ENCODE measurements at regions not wholly inside any gene's neighbourhood (a gene's known extent, or its start where the extent isn't known, plus 50 kb on each side); places are given as distances from the start of the nearest gene placed in this dataset.

DNA sequence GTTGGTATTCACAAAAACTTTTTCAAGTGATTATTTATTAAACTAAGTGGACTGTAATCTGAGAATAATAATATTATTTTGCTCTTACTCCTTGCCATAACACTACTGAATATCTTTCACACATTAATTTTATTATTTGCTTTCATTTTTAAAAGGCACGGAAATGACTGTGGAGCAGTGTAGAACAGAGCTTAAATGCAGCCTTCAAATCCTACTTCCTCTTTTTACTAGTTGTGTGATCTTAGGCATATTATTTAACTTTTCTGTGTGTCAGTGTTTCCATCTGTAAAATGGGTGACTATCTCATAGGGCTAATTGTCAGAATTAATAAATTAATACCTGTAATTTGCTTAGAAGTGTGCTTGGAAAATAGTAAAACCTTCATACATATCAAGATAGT, 55.5 kb upstream of the SLC8A1 start:
- no peak for DNase-seq

GRCh38 chr2:40510304-40510703, 58.4 kb upstream of the SLC8A1 start:
- DNase-seq = no peak

DNA sequence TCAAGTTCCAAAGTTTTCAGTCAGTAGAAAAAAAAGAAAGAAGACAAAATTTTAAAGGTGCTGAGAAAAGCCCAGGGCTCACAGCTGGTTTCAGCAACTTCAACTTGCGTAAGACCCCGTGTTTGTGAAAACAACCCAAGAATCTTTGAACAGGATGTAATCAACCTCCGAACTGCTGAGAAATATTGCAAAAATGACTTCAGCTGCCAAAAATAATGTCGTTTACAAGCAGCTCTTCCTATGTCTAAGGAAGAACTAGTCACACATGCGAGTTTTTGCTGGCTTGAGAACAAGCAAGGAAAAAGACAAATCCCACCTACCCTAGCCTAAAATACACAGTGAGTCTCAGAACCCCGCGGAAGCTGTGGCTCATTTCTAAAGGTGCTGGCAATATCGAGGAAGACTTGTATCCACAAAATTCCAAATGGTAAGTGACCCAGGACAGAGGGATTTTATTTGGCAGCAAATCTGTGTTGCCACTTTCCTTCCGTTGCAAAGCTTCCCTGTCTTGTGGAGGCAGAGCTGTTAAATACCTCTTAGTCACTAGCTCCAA, 59.8 kb upstream of the SLC8A1 start:
- no peak for DNase-seq

DNA sequence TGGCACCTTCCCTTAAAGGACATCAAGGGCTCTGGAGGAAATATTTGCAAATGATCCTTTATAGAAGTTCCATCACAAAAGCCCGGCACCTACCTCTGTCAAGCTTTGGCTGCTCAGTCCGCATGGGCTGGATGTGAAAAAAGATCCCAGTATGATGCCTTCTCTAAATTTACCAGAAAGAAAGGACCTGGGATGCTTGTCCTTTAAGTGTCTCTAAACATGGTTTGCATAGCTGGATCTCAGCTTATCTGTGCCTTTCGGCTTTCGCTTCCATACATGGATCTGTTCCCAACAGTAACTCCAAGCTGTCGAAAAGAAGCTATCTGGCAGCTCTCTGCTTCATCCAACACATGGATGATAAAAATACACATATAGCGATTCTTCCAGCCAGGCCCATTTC, 60.4 kb upstream of the SLC8A1 start:
- DNase-seq = no peak

- no peak for DNase-seq
Measured at GRCh38 chr2:40513201-40513600, 61.3 kb upstream of the SLC8A1 start.

DNA sequence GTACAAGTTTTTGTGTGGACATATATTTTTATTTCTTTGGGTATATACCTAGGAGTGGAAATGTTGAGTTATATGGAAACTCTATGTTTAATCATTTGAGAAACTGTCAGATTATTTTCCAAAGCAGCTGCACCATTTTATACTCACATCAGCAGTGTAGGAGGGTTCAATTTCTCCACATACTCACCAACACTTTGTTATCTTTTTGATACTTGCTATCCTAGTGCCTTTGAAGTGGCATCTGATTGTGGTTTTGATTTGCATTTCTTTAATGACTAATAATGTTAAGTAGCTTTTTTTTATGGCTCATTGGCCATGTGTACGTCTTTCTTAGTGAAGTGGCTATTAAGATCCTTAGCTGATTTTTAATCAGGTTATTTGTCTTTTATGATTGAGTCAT, 64.7 kb upstream of the SLC8A1 start:
- no peak for DNase-seq

GRCh38 chr2:40528564-40528963, 76.7 kb upstream of the SLC8A1 start:
- no peak for DNase-seq

GRCh38 chr2:40531359-40531758, 79.5 kb upstream of the SLC8A1 start:
- no peak for DNase-seq

GRCh38 chr2:40534528-40534927, 82.6 kb upstream of the SLC8A1 start:
- DNase-seq = no peak

DNA sequence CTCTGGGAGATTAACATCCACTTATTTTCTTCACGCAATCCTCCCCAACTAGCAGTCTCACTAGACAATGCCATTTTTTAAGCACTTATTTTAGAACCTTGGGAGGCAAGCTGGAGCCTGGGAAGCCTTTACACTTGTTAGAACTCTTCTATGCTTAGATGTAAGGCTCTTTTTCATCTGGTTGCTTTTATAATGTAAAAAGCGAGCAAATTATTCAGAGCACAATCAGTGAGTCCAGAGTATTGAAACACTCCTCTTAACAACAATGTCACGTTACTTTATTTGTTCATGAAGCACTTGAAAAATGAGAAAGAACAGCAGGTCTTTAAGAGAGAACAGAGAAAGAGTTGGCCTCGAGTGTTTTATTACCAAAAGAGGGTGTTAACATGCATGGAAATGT, 84.1 kb upstream of the SLC8A1 start:
- DNase-seq = no peak

- no peak for DNase-seq
Measured at GRCh38 chr2:40540026-40540425, 88.1 kb upstream of the SLC8A1 start.

DNA sequence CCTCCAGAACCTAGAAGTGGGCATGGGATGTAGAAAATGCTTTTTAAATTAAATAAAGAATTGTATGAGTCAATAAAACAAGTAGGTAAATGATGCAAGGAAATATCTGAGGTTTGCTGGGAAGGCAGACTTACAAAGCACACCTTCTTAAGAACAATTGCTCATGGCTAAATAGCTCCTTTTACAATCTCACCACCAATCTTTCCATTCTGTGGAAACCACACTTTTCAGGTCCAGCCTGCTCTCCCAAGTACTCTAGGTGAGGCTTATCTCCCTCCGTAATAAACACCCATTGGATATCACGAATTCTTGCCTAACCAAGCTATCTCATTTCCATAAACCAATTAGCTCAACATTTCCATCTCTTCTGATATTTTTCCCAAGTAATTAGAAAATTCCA, 91.5 kb upstream of the SLC8A1 start:
- no peak for DNase-seq

DNA sequence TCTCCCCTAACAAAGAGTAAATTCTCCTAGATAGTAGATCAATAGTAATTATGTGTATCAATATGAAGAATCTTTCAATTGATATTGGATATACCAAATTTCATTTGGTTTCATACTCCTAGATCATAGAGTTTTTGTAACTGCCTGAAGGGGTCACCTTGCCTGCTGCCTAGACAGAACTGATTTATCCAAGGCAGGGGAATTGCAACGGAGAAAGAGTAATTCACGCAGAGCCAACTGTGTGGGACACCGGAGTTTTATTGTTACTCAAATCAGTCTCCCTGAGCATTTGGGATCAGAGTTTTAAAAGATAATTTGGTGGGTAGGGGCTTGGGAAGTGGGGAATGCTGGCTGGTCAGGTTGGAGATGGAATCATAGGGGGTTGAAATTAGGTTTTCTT, 92.2 kb upstream of the SLC8A1 start:
- DNase-seq = no peak

GRCh38 chr2:40545645-40546044, 93.8 kb upstream of the SLC8A1 start:
- no peak for DNase-seq

DNA sequence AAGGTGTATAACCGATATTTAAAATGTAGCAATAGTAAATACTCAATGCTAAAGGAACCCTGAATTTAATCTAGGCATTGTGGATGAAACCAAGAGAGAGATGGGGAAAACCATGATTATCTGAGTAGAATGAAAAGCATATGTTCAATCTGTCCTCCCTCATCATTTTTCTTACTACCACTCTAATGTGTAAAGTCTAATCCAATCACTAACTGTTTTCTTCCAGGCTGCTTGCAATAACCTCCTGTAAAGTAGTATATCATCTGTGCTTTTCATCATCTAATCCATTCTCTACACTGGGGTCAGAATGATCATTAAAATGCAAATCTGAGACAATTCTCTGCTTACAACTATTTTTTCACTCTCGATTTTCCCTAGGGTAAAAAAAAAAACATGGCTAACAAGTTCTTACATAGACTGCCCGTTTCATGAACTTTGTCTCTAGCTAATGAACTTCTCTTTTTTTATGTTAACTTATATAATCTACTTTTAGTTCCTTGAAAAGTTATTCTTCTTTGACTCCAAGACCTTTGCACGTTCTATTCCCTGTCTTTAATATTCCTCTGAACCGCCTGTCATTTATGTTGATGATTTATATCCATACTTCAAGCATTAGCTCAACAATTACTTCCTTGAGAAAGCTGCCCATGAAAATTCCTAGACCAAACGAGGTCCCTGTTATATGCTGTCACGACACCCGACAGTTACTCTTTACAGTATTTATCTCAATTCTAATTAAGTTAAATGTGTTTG, 94.7 kb upstream of the SLC8A1 start:
- DNase-seq = no peak

DNA sequence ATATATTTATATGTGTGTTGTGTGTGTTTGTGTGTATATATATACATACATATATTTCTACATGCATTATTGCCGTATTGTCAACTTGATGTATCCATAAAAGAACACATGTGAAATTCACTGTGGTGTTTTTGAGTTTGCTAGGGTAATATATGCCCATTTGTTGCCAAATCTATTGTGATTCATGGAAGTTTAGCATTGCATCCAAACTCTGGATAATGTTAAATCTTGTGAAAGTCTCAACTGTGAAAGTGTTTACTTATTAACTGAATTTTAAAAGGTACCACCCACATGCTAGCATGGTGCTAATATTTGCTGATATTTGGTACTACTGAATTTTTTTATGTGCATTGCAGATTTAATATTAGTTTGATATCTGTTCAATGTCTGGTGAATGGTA, 96.6 kb upstream of the SLC8A1 start:
- DNase-seq = no peak

GRCh38 chr2:40550085-40550484, 98.2 kb upstream of the SLC8A1 start:
- no peak for DNase-seq

GRCh38 chr2:40551081-40551480, 99.2 kb upstream of the SLC8A1 start:
- DNase-seq = no peak

DNA sequence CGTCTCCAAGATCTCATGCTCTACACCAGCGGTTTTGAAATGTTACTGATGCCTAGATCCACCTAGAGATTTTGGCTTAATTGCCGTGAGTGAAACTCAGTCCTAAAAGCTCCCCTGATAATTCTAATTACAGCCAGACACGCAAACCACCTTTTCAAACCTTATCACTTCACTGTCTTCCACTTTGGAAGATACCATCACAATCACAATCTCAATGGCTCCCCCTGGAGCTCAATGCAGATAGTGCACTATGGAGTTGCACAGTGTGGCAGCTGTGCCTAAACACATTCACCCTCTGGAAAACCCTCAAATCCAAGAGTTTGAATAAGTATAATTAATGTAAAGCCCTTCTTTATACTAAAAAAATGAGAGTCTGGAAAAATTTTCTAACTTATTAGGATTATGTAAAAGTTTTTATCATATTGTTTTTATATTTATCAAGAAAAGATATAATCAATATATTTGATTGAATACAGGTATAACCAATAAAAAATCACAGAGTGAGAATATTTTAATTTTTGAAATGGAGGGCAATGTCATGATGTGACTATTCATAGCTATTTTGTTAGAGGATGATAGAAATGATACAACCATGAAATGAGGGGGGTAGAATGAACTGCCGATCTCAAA, 102.9 kb upstream of the SLC8A1 start:
- no peak for DNase-seq

DNA sequence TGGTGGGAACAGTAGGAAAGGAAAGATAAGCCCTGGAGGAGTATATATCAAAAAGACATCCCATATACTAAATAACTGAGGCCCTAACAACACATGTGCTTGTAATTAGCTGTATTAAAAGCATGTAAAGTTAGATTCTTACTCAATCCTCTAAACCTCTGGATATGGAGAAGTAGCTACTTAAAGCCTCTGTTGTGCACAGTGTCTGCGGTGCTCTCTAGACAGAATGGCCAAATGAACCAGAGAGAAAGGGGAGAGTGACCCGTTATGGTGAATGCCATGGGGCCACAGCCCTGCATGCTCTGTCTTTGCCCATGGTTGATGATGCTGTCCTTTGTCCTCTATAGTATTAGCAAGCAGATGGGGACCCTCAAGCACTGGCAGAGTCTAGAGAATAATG, 104.4 kb upstream of the SLC8A1 start:
- DNase-seq = no peak

GRCh38 chr2:40556739-40557138, 104.8 kb upstream of the SLC8A1 start:
- no peak for DNase-seq

- no peak for DNase-seq
Measured at GRCh38 chr2:40558761-40559160, 106.9 kb upstream of the SLC8A1 start.

GRCh38 chr2:40559175-40559574, 107.3 kb upstream of the SLC8A1 start:
- no peak for DNase-seq

DNA sequence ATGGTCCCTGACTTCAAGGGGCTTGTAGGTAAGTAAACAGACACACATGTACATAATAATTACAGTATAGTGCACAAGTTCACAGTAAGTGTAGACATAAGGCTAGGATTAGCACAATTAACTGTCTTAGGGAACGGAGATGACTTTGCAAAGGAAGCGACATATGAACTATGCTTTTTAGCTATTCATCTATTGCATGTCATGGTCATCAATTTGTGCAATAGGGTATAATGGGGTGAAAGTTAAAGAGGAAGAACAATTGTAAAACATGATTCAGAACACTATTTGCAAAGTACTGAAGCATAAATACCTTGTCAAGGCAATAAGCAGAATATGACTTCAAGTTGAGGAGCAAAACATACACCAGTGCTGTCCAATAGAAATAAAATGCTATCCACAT, 112.3 kb upstream of the SLC8A1 start:
- DNase-seq = no peak

GRCh38 chr2:40579247-40579646, 127.4 kb upstream of the SLC8A1 start:
- no peak for DNase-seq

Data from amniotic stem cell (primary cell).